DND-41 (cell line): ENCODE measurements at regions not wholly inside any gene's neighbourhood (a gene's known extent, or its start where the extent isn't known, plus 50 kb on each side); places are given as distances from the start of the nearest gene placed in this dataset.

Experiments used
- CTCF ChIP-seq: IDR thresholded peaks from 2 replicates; pipeline ENCODE4 v1.5.1; 2012; ENCODE audit warnings: borderline replicate concordance, low read length, moderate library complexity, mild to moderate bottlenecking; ENCODE audit not compliant: poor library complexity, severe bottlenecking; ENCODE audit errors: extremely low read depth
- EZH2 ChIP-seq: IDR thresholded peaks from 3 replicates; pipeline ENCODE4 v1.6.1; 2012; ENCODE audit warnings: borderline replicate concordance, low read depth, mild to moderate bottlenecking, moderate library complexity, low read length, inconsistent platforms; ENCODE audit not compliant: severe bottlenecking

GRCh38 chr7:17194656-17195055, 103.8 kb upstream of the AHR start:
- TF ChIP-seq CTCF (no peak), EZH2 (no peak)
